ENCODE measurements at regions not wholly inside any gene's neighbourhood (a gene's known extent, or its start where the extent isn't known, plus 50 kb on each side); places are given as distances from the start of the nearest gene placed in this dataset.
A peak's percentile ranks its signal among the peaks of the same experiment; 100 is the strongest.

- in situ Hi-C loops (cut with MboI; ENCODE audit: low sequenced_read_pairs in 4 of 4): no loop called here
- DNase-seq (no peak), ATAC-seq (no peak)
- no peak overlapping the region for H3K27ac ChIP-seq
- H3K9me3 ChIP-seq: no peaks in the 10 kb centered on the region
- no peak overlapping the region for H3K4me3 ChIP-seq
- no peak for TF ChIP-seq POLR2A (IDR thresholded peaks at IDR 0.05)
- no peak for TF ChIP-seq CTCF (IDR thresholded peaks at IDR 0.05 in 4 of 5, conservative IDR thresholded peaks at IDR 0.05 in 1 of 5)
- peaks cover 43 to 47% (median 44%) of the 10 kb centered on the region in 3 donors for H3K27me3 ChIP-seq
- no peaks in the 10 kb centered on the region for H3K4me1 ChIP-seq
- H3K36me3 ChIP-seq: no peaks in the 10 kb centered on the region
- intact Hi-C loops (cut with DNase I; ENCODE audit: low total_unique reads): no loop called here
These were observed 103.0 kb downstream of the ADRA2C start for GRCh38 chr4:3869174-3869572.

- no peaks in the 10 kb centered on the region for H3K9me3 ChIP-seq
- DNase-seq (peak in 1 of 2 donors; percentile 4), ATAC-seq (no peak)
- H3K4me1 ChIP-seq: no peaks in the 10 kb centered on the region
- intact Hi-C loops (cut with DNase I; ENCODE audit: low total_unique reads) (no loop called here), in situ Hi-C loops (cut with MboI; ENCODE audit: low sequenced_read_pairs in 4 of 4) (no loop called here)
- H3K27me3 ChIP-seq: peaks cover 43 to 46% (median 45%) of the 10 kb centered on the region in 3 donors
- H3K27ac ChIP-seq: no peak overlapping the region
- TF ChIP-seq CTCF (IDR thresholded peaks at IDR 0.05 in 4 of 5, conservative IDR thresholded peaks at IDR 0.05 in 1 of 5) (no peak), POLR2A (IDR thresholded peaks at IDR 0.05) (no peak)
- no peak overlapping the region for H3K4me3 ChIP-seq
- H3K36me3 ChIP-seq: no peaks in the 10 kb centered on the region
These were observed 103.7 kb downstream of the ADRA2C start for GRCh38 chr4:3869661-3870566.

GRCh38 chr4:3870567-3870962, 104.4 kb downstream of the ADRA2C start:
- no peak overlapping the region for H3K27ac ChIP-seq
- intact Hi-C loops (cut with DNase I; ENCODE audit: low total_unique reads) (no loop called here), in situ Hi-C loops (cut with MboI; ENCODE audit: low sequenced_read_pairs in 4 of 4) (no loop called here)
- no peak for ATAC-seq
- no peaks in the 10 kb centered on the region for H3K36me3 ChIP-seq
- DNase-seq: no peak
- H3K9me3 ChIP-seq: no peaks in the 10 kb centered on the region
- no peak overlapping the region for H3K4me3 ChIP-seq
- H3K27me3 ChIP-seq: peaks cover 46 to 48% (median 47%) of the 10 kb centered on the region in 3 donors
- TF ChIP-seq POLR2A (IDR thresholded peaks at IDR 0.05): no peak
- TF ChIP-seq CTCF (IDR thresholded peaks at IDR 0.05 in 4 of 5, conservative IDR thresholded peaks at IDR 0.05 in 1 of 5): no peak
- H3K4me1 ChIP-seq: no peaks in the 10 kb centered on the region

- peaks cover 42 to 52% (median 49%) of the 10 kb centered on the region in 3 donors for H3K27me3 ChIP-seq
- in situ Hi-C loops (cut with MboI; ENCODE audit: low sequenced_read_pairs in 4 of 4) (no loop called here), intact Hi-C loops (cut with DNase I; ENCODE audit: low total_unique reads) (no loop called here)
- ATAC-seq (no peak), DNase-seq (no peak)
- no peaks in the 10 kb centered on the region for H3K4me1 ChIP-seq
- H3K36me3 ChIP-seq: no peaks in the 10 kb centered on the region
- no peak for TF ChIP-seq CTCF (IDR thresholded peaks at IDR 0.05 in 4 of 5, conservative IDR thresholded peaks at IDR 0.05 in 1 of 5)
- H3K27ac ChIP-seq: no peak overlapping the region
- H3K9me3 ChIP-seq: no peaks in the 10 kb centered on the region
- no peak overlapping the region for H3K4me3 ChIP-seq
These were observed 105.1 kb downstream of the ADRA2C start for GRCh38 chr4:3871181-3871852.

Measured in gastrocnemius medialis (tissue), 4 donors.